HG02610 (cell line): ENCODE measurements at regions not wholly inside any gene's neighbourhood (a gene's known extent, or its start where the extent isn't known, plus 50 kb on each side); places are given as distances from the start of the nearest gene placed in this dataset.
"Not testable (repeated sequence)": the region's sequence is repeated elsewhere in the genome, so short reads cannot be mapped to it uniquely, and the experiment has no call there.

Experiments used
- ATAC-seq: cut with Tn5 transposase; IDR thresholded peaks from one replicate; pipeline ENCODE4 v1.9.1; 2021; ENCODE audit warnings: mild to moderate bottlenecking, moderate library complexity; ENCODE audit not compliant: unreplicated experiment

GRCh38 chr6:144572541-144572940, 287.4 kb downstream of the UTRN start:
- not testable (repeated sequence) for ATAC-seq

- no peak for ATAC-seq
These were observed 289.7 kb downstream of the UTRN start for GRCh38 chr6:144574796-144575195.

GRCh38 chr6:144575327-144575726, 290.2 kb downstream of the UTRN start:
- no peak for ATAC-seq

GRCh38 chr6:144576871-144577270, 291.7 kb downstream of the UTRN start:
- no peak for ATAC-seq

- no peak for ATAC-seq
These were observed 293.5 kb downstream of the UTRN start for GRCh38 chr6:144578385-144579350.

- no peak for ATAC-seq
These were observed 294.9 kb downstream of the UTRN start for GRCh38 chr6:144580039-144580438.

GRCh38 chr6:144580771-144581170, 295.6 kb downstream of the UTRN start:
- no peak for ATAC-seq

GRCh38 chr6:144581812-144582537, 296.8 kb downstream of the UTRN start:
- peak; percentile 19 for ATAC-seq

GRCh38 chr6:144582939-144583613, 297.9 kb downstream of the UTRN start:
- peak; percentile 87 for ATAC-seq

- ATAC-seq: peak; percentile 1
These were observed 298.4 kb downstream of the UTRN start for GRCh38 chr6:144583614-144583954.

GRCh38 chr6:144585217-144585814, 300.2 kb downstream of the UTRN start:
- no peak for ATAC-seq

- ATAC-seq: peak; percentile 25
These were observed 301.9 kb downstream of the UTRN start for GRCh38 chr6:144586986-144587385.

GRCh38 chr6:144588697-144589325, 303.7 kb downstream of the UTRN start:
- ATAC-seq: peak; percentile 76

- no peak for ATAC-seq
These were observed 305.4 kb downstream of the UTRN start for GRCh38 chr6:144590532-144590931.

- no peak for ATAC-seq
These were observed 308.3 kb downstream of the UTRN start for GRCh38 chr6:144593392-144593791.

GRCh38 chr6:144594585-144594984, 309.4 kb downstream of the UTRN start:
- no peak for ATAC-seq

- ATAC-seq: no peak
These were observed 310.1 kb downstream of the UTRN start for GRCh38 chr6:144595266-144595665.

GRCh38 chr6:144597511-144597910, 312.4 kb downstream of the UTRN start:
- peak; percentile 62 for ATAC-seq

- no peak for ATAC-seq
These were observed 314.5 kb downstream of the UTRN start for GRCh38 chr6:144599615-144600014.

- ATAC-seq: no peak
These were observed 316.1 kb downstream of the UTRN start for GRCh38 chr6:144601221-144601620.
